SK-N-MC (cell line): ENCODE measurements at regions not wholly inside any gene's neighbourhood (a gene's known extent, or its start where the extent isn't known, plus 50 kb on each side); places are given as distances from the start of the nearest gene placed in this dataset.

Experiments
- EZH2 ChIP-seq: fragments of 200-600 bp; sonication (generic); IDR thresholded peaks from one replicate; pipeline ENCODE4 v1.6.1; 2017; ENCODE audit warnings: antibody characterized with exemption
- FOXP2 ChIP-seq: optimal IDR thresholded peaks from 2 replicates; pipeline ENCODE3; 2011; ENCODE audit warnings: mild to moderate bottlenecking, moderate library complexity; ENCODE audit not compliant: insufficient read depth; ENCODE audit errors: extremely low read length, control extremely low read depth
- POLR2AphosphoS5 ChIP-seq: IDR thresholded peaks from 2 replicates; pipeline ENCODE4 v1.6.1; 2012; ENCODE audit warnings: mild to moderate bottlenecking, low read depth, low read length, borderline replicate concordance

GRCh38 chr10:6958711-6959110 is 378.6 kb upstream of the PRKCQ start:
- no peak for TF ChIP-seq POLR2AphosphoS5
- TF ChIP-seq EZH2 = no peak
- TF ChIP-seq FOXP2 = no peak
